ENCODE measurements at regions not wholly inside any gene's neighbourhood (a gene's known extent, or its start where the extent isn't known, plus 50 kb on each side); places are given as distances from the start of the nearest gene placed in this dataset.

GRCh38 chrX:131874300-131874699, 148.8 kb upstream of the STK26 start:
- TF ChIP-seq ARNTL (CRISPR knock-in tag; IDR thresholded peaks at IDR 0.05; ENCODE audit: borderline replicate concordance, low read depth) (no peak), CREB5 (CRISPR knock-in tag; IDR thresholded peaks at IDR 0.05; ENCODE audit: low read depth) (no peak), SNAI2 (CRISPR knock-in tag; IDR thresholded peaks at IDR 0.05) (no peak), ZFP30 (CRISPR knock-in tag; IDR thresholded peaks at IDR 0.05) (no peak), RARB (CRISPR knock-in tag; IDR thresholded peaks at IDR 0.05) (no peak), PATZ1 (CRISPR knock-in tag; IDR thresholded peaks at IDR 0.05; ENCODE audit: borderline replicate concordance) (no peak), CSDC2 (CRISPR knock-in tag; IDR thresholded peaks at IDR 0.05) (no peak), POU6F1 (CRISPR knock-in tag; IDR thresholded peaks at IDR 0.05; ENCODE audit: borderline replicate concordance, low read depth) (no peak), OSR1 (CRISPR knock-in tag; IDR thresholded peaks at IDR 0.05) (no peak)

Measured in SK-N-SH treated with all-trans-retinoic acid at 6 μM for 48 hours (cell line).